IMR-90 (cell line): ENCODE measurements at regions not wholly inside any gene's neighbourhood (a gene's known extent, or its start where the extent isn't known, plus 50 kb on each side); places are given as distances from the start of the nearest gene placed in this dataset.

ENCODE experiments used
- ATAC-seq: fragments of 200-7000 bp; cut with Tn5 transposase; 2 replicates; pipeline ENCODE4 v1.9.1; 2020; ENCODE audit warnings: low read depth, mild to moderate bottlenecking, moderate library complexity
- BruUV-seq: library from RNA; stranded (reverse); fragments of 400-500 nt; replicated peaks from 2 replicates; lab custom pipeline; 2021; lab: Mats Ljungman, UMichigan
- CTCF ChIA-PET: fragments of 300-600 bp; formaldehyde crosslinking; extraction: SDS; loops from one replicate; lab custom pipeline; 2021; ENCODE audit warnings: antibody characterized with exemption; lab: Yijun Ruan, JAX
- POLR2A ChIA-PET: fragments of 300-600 bp; sonication (Branson Sonifier 250); formaldehyde crosslinking; loops from one replicate; lab custom pipeline; 2022; ENCODE audit warnings: antibody characterized with exemption; ENCODE audit not compliant: unreplicated experiment; lab: Charles Lee
- DNase-seq: peaks from one replicate; pipeline ENCODE4 v3.0.0; 2013
- H2AFZ ChIP-seq: replicated peaks from 2 replicates; pipeline ENCODE3; 2013; ENCODE audit warnings: low read length, mild to moderate bottlenecking; ENCODE audit not compliant: poor library complexity
- H2AK5ac ChIP-seq: 2 replicates; pipeline ENCODE4 v1.6.1; 2013; ENCODE audit warnings: low read depth, low read length, inconsistent platforms
- H2AK9ac ChIP-seq: replicated peaks from 2 replicates; pipeline ENCODE3; 2013; ENCODE audit warnings: mild to moderate bottlenecking, low read depth, low read length, moderate library complexity; ENCODE audit not compliant: poor library complexity
- H2BK120ac ChIP-seq: 2 replicates; pipeline ENCODE4 v1.6.1; 2013; ENCODE audit warnings: low read depth, low read length, inconsistent platforms
- H2BK15ac ChIP-seq: 3 replicates; pipeline ENCODE4 v1.6.1; 2013; ENCODE audit warnings: low read depth, low read length, inconsistent platforms
- H2BK20ac ChIP-seq: 2 replicates; pipeline ENCODE4 v1.6.1; 2013; ENCODE audit warnings: low read depth, mild to moderate bottlenecking, inconsistent platforms, low read length, moderate library complexity
- H2BK5ac ChIP-seq: 2 replicates; pipeline ENCODE4 v1.6.1; 2013; ENCODE audit warnings: mild to moderate bottlenecking, low read depth, low read length, inconsistent platforms; ENCODE audit not compliant: poor library complexity, severe bottlenecking
- H3K14ac ChIP-seq: replicated peaks from 2 replicates; pipeline ENCODE4 v1.6.1; 2013; ENCODE audit warnings: low read depth, low read length, inconsistent platforms
- H3K18ac ChIP-seq: 2 replicates; pipeline ENCODE4 v1.6.1; 2013; ENCODE audit warnings: low read depth, low read length, control low read depth
- H3K23ac ChIP-seq: 2 replicates; pipeline ENCODE4 v1.6.1; 2013; ENCODE audit warnings: low read depth, low read length, inconsistent platforms
- H3K27ac ChIP-seq: 2 replicates; pipeline ENCODE4 v1.5.1; 2013; ENCODE audit warnings: mild to moderate bottlenecking, control low read depth, low read length; ENCODE audit not compliant: insufficient read depth
- H3K27me3 ChIP-seq: 2 replicates; pipeline ENCODE4 v1.6.1; 2013; ENCODE audit warnings: low read length; ENCODE audit not compliant: control insufficient read depth, insufficient read depth
- H3K36me3 ChIP-seq: 2 replicates; pipeline ENCODE4 v1.6.1; 2013; ENCODE audit warnings: low read length, mixed read lengths; ENCODE audit not compliant: control insufficient read depth, insufficient read depth
- H3K4ac ChIP-seq: 2 replicates; pipeline ENCODE4 v1.6.1; 2013; ENCODE audit warnings: low read depth, low read length, inconsistent platforms
- H3K4me1 ChIP-seq: 2 replicates; pipeline ENCODE4 v1.6.1; 2013; ENCODE audit warnings: low read length, mixed read lengths; ENCODE audit not compliant: control insufficient read depth, insufficient read depth
- H3K4me2 ChIP-seq: 2 replicates; pipeline ENCODE4 v1.6.1; 2013; ENCODE audit warnings: low read depth, mild to moderate bottlenecking, control low read depth, low read length, moderate library complexity
- H3K4me3 ChIP-seq: 2 replicates; pipeline ENCODE4 v1.5.1; 2013; ENCODE audit warnings: low read depth, mild to moderate bottlenecking, control low read depth, low read length, moderate library complexity; ENCODE audit not compliant: insufficient read depth
- H3K56ac ChIP-seq: 2 replicates; pipeline ENCODE4 v1.6.1; 2013; ENCODE audit warnings: low read length, inconsistent platforms; ENCODE audit not compliant: insufficient read depth; ENCODE audit errors: extremely low read depth
- H3K79me1 ChIP-seq, 2 experiments: 2 replicates each; pipeline ENCODE4 v1.6.1; 2013; ENCODE audit warnings: low read length in 2 of 2, inconsistent platforms in 1 of 2, low read depth in 1 of 2
- H3K9ac ChIP-seq: 2 replicates; pipeline ENCODE4 v1.6.1; 2013; ENCODE audit warnings: low read depth, low read length, control low read depth
- H3K9me1 ChIP-seq: 2 replicates; pipeline ENCODE4 v1.6.1; 2013; ENCODE audit warnings: low read length, inconsistent platforms; ENCODE audit not compliant: insufficient read depth
- H3K9me3 ChIP-seq: 2 replicates; pipeline ENCODE4 v1.6.1; 2013; ENCODE audit warnings: low read length; ENCODE audit not compliant: control insufficient read depth, insufficient read depth
- H4K20me1 ChIP-seq: 2 replicates; pipeline ENCODE4 v1.6.1; 2013; ENCODE audit warnings: low read length, inconsistent platforms; ENCODE audit not compliant: insufficient read depth
- H4K5ac ChIP-seq: 2 replicates; pipeline ENCODE4 v1.6.1; 2013; ENCODE audit warnings: mild to moderate bottlenecking, low read depth, low read length, control low read depth
- H4K8ac ChIP-seq, 2 experiments: 2 replicates each; pipeline ENCODE4 v1.6.1; 2013; ENCODE audit warnings: low read depth in 2 of 2, low read length in 2 of 2, control low read depth in 1 of 2, inconsistent platforms in 1 of 2
- H4K91ac ChIP-seq: 2 replicates; pipeline ENCODE4 v1.6.1; 2013; ENCODE audit warnings: low read depth, low read length, inconsistent platforms; ENCODE audit not compliant: insufficient read depth
- CHD1 ChIP-seq: IDR thresholded peaks from 2 replicates; pipeline ENCODE4 v1.6.1; 2012; ENCODE audit warnings: low read depth, low read length, improper control_type of control experiment
- FOS ChIP-seq: fragments of 150-350 bp; IDR thresholded peaks from 2 replicates; pipeline ENCODE4 v1.6.1; 2016; ENCODE audit warnings: low read depth, low read length
- MAFK ChIP-seq: IDR thresholded peaks from 2 replicates; pipeline ENCODE4 v1.6.1; 2012; ENCODE audit warnings: low read depth, low read length, improper control_type of control experiment
- MAZ ChIP-seq: IDR thresholded peaks from 2 replicates; pipeline ENCODE4 v1.6.1; 2012; ENCODE audit warnings: low read depth, mild to moderate bottlenecking, low read length, improper control_type of control experiment, moderate library complexity, borderline replicate concordance
- NFE2L2 ChIP-seq: fragments of 150-350 bp; IDR thresholded peaks from 2 replicates; pipeline ENCODE4 v1.6.1; 2016; ENCODE audit warnings: low read depth, mild to moderate bottlenecking, low read length
- RAD21 ChIP-seq: IDR thresholded peaks from 2 replicates; pipeline ENCODE4 v1.6.1; 2012; ENCODE audit warnings: low read length, improper control_type of control experiment
- RCOR1 ChIP-seq: IDR thresholded peaks from 2 replicates; pipeline ENCODE4 v1.6.1; 2012; ENCODE audit warnings: mild to moderate bottlenecking, low read length, improper control_type of control experiment; ENCODE audit not compliant: insufficient replicate concordance
- WGBS, 2 experiments: methylation state at CpG; one replicate each; pipeline versions ENCODE4 v1.1.5 to v1.1.7; 2013; ENCODE audit warnings: missing lambda C conversion rate in 2 of 2; ENCODE audit not compliant: insufficient read length in 1 of 2; ENCODE audit errors: extremely low coverage in 2 of 2; 5-methylcytosine and 5-hydroxymethylcytosine counted together
- dilution Hi-C: fragments of 300-500 bp; cut with HindIII; formaldehyde crosslinking; loops from one replicate; pipeline ENCODE4 v1.14.3; 2018; ENCODE audit warnings: low sequenced_read_pairs; ENCODE audit not compliant: unreplicated experiment
- in situ Hi-C: fragments of 300-500 bp; cut with MboI; formaldehyde crosslinking; loops from 3 replicates; pipeline ENCODE4 v1.14.3; 2019; ENCODE audit warnings: low sequenced_read_pairs, inconsistent platforms, mixed read lengths
- intact Hi-C: fragments of 100-400 bp; cut with micrococcal nuclease; formaldehyde crosslinking; loops from 2 replicates; pipeline ENCODE4 v1.10.0; 2022
- TF ChIP-seq, protein P1 (sequence below): conservative IDR thresholded peaks from 2 replicates; pipeline ENCODE4 v1.5.1; 2012; ENCODE audit warnings: mild to moderate bottlenecking, low read depth, low read length, improper control_type of control experiment
- TF ChIP-seq, protein P2 (sequence below): fragments of 150-350 bp; IDR thresholded peaks from 2 replicates; pipeline ENCODE4 v1.6.1; 2017; ENCODE audit warnings: mild to moderate bottlenecking, antibody characterized with exemption, low read length, low read depth

DNA sequence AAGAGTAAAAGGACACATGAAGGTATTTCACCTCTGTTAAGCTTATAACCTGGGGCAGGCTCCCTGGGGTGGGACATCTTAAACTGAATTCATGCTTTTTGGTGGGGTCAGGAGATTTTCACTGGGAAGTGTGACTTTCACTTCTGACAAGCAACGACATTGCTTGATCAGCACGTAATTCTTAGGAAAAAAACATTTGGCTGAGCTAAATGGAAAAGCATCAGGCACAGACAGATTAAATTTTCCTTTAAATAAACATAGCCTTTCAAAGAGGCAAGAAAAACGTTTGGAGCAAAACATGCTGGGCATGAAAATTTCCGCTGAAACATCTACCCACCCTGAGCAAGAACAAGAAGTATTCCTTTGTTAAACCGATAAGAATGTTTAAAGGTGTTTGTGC is 674.0 kb upstream of the CELF4 start:
- POLR2A ChIA-PET: no interaction called here
- Histone ChIP-seq H3K4ac (no peak overlapping the region), H3K9me1 (no peaks in the 10 kb centered on the region), H2AK9ac (no peak overlapping the region), H3K27me3 (no peaks in the 10 kb centered on the region), H3K36me3 (no peaks in the 10 kb centered on the region), H4K5ac (no peak overlapping the region), H3K9ac (no peak overlapping the region), H2BK120ac (no peak overlapping the region), H2BK15ac (no peak overlapping the region), H3K56ac (no peak overlapping the region), H3K23ac (no peak overlapping the region), H3K4me3 (no peak overlapping the region), H3K27ac (no peak overlapping the region), H2BK5ac (no peak overlapping the region), H3K4me2 (no peak overlapping the region), H4K20me1 (no peaks in the 10 kb centered on the region), H3K18ac (no peak overlapping the region), H3K14ac (no peak overlapping the region), H2BK20ac (no peak overlapping the region), H2AK5ac (no peak overlapping the region), H3K79me1 (no peaks in the 10 kb centered on the region), H4K8ac (no peak overlapping the region), H3K4me1 (no peaks in the 10 kb centered on the region), H2AFZ (no peak overlapping the region), H3K9me3 (peaks cover 2% of the 10 kb centered on the region), H4K91ac (no peak overlapping the region)
- in situ Hi-C loops: no loop called here
- CTCF ChIA-PET: no interaction called here
- no peak for TF ChIP-seq RCOR1
- no peak for TF ChIP-seq FOS
- TF ChIP-seq RAD21: no peak
- TF ChIP-seq MAFK: no peak
- TF ChIP-seq CHD1: no peak
- no peak for TF ChIP-seq NFE2L2
- TF ChIP-seq, protein P1, sequence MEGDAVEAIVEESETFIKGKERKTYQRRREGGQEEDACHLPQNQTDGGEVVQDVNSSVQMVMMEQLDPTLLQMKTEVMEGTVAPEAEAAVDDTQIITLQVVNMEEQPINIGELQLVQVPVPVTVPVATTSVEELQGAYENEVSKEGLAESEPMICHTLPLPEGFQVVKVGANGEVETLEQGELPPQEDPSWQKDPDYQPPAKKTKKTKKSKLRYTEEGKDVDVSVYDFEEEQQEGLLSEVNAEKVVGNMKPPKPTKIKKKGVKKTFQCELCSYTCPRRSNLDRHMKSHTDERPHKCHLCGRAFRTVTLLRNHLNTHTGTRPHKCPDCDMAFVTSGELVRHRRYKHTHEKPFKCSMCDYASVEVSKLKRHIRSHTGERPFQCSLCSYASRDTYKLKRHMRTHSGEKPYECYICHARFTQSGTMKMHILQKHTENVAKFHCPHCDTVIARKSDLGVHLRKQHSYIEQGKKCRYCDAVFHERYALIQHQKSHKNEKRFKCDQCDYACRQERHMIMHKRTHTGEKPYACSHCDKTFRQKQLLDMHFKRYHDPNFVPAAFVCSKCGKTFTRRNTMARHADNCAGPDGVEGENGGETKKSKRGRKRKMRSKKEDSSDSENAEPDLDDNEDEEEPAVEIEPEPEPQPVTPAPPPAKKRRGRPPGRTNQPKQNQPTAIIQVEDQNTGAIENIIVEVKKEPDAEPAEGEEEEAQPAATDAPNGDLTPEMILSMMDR: no peak
- TF ChIP-seq, protein P2, sequence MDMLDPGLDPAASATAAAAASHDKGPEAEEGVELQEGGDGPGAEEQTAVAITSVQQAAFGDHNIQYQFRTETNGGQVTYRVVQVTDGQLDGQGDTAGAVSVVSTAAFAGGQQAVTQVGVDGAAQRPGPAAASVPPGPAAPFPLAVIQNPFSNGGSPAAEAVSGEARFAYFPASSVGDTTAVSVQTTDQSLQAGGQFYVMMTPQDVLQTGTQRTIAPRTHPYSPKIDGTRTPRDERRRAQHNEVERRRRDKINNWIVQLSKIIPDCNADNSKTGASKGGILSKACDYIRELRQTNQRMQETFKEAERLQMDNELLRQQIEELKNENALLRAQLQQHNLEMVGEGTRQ: no peak
- TF ChIP-seq MAZ: no peak
- no CpG with 5 or more reads among the region's 5 CpGs for WGBS, 2 experiments
- dilution Hi-C loops: no loop called here
- ATAC-seq (no peak), DNase-seq (no peak)
- intact Hi-C loops: no loop called here
- no TSS peak for BruUV-seq
